Rectal smooth muscle tissue (tissue), 1 donor: ENCODE measurements at regions not wholly inside any gene's neighbourhood (a gene's known extent, or its start where the extent isn't known, plus 50 kb on each side); places are given as distances from the start of the nearest gene placed in this dataset.

ENCODE experiments used
- H3K27ac ChIP-seq: one replicate; pipeline ENCODE4 v1.7.0; 2013; ENCODE audit warnings: low read depth, low read length, inconsistent platforms
- H3K27me3 ChIP-seq: one replicate; pipeline ENCODE4 v1.7.0; 2013; ENCODE audit warnings: low read length; ENCODE audit not compliant: control insufficient read depth, insufficient read depth
- H3K36me3 ChIP-seq: one replicate; pipeline ENCODE4 v1.7.0; 2013; ENCODE audit warnings: low read length; ENCODE audit not compliant: control insufficient read depth, insufficient read depth
- H3K4me1 ChIP-seq: one replicate; pipeline ENCODE4 v1.7.0; 2013; ENCODE audit warnings: low read length; ENCODE audit not compliant: control insufficient read depth, insufficient read depth
- H3K4me3 ChIP-seq: one replicate; pipeline ENCODE4 v1.7.0; 2013; ENCODE audit warnings: low read length
- H3K9ac ChIP-seq: one replicate; pipeline ENCODE4 v1.7.0; 2013; ENCODE audit warnings: low read length

DNA sequence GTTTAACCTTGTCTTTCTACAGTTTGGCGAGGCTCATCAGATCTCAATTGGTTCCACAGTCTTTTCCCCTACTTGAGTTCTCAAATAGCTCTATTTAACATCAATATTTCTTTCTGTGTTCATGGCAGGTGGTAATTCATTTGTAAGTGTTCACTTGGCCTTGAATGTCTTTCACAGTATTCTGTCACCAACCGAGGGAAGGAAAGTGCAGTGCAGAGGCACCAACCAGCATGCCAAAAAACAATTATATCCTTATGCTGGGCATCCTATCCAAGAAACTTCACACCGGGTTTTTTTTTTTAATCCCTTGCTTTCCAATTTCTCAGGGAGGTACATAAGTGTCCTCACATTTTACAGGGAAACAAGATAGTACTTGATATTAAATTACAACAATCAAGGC is 55.0 kb upstream of the ZC3H12C start:
- Histone ChIP-seq H3K4me1 (no peaks in the 10 kb centered on the region), H3K4me3 (no peak overlapping the region), H3K27me3 (no peaks in the 10 kb centered on the region), H3K36me3 (no peaks in the 10 kb centered on the region), H3K27ac (no peak overlapping the region), H3K9ac (no peak overlapping the region)
